K562 (cell line): ENCODE measurements at regions not wholly inside any gene's neighbourhood (a gene's known extent, or its start where the extent isn't known, plus 50 kb on each side); places are given as distances from the start of the nearest gene placed in this dataset.

Source experiments
- ATAC-seq: fragments of 200-7000 bp; cut with Tn5 transposase; 3 replicates; pipeline ENCODE4 v1.9.1; 2020; ENCODE audit warnings: moderate library complexity
- BruUV-seq: library from RNA; stranded (reverse); fragments of 400-500 nt; replicated peaks from 2 replicates; lab custom pipeline; 2021; lab: Mats Ljungman, UMichigan
- CTCF ChIA-PET: fragments of 300-600 bp; formaldehyde crosslinking; extraction: SDS; loops from one replicate; lab custom pipeline; 2021; ENCODE audit warnings: low intra/inter-chr PET ratio; lab: Yijun Ruan, JAX
- POLR2A ChIA-PET: fragments of 300-600, 350-650 bp; sonication (Branson Sonifier 250); formaldehyde crosslinking; extraction: SDS; loops from one replicate; lab custom pipeline; 2021; ENCODE audit warnings: antibody characterized with exemption, inconsistent platforms; lab: Yijun Ruan, JAX
- DNase-seq, 4 experiments: peaks; one replicate each; pipeline versions ENCODE4 v3.0.0 to v3.0.0-alpha.2; 2011 to 2018; ENCODE audit warnings: low spot score in 3 of 4, mixed read lengths in 3 of 4; ENCODE audit errors: extremely low read depth in 1 of 4
- FAIRE-seq: peaks from 2 replicates; lab custom pipeline; 2011; peaks lifted over from hg19 to GRCh38; lab: Jason Lieb, UNC
- H2AFZ ChIP-seq: 2 replicates; pipeline ENCODE4 v1.6.0; 2011; ENCODE audit warnings: low read depth, low read length, control low read depth, inconsistent platforms
- H3K27ac ChIP-seq: fragments of 200-600 bp; 3 replicates; pipeline ENCODE4 v1.8.0; 2011; ENCODE audit warnings: low read depth, mild to moderate bottlenecking, control low read depth, inconsistent platforms, low read length, moderate library complexity, mixed read lengths; ENCODE audit errors: extremely low read depth
- H3K27me3 ChIP-seq, 2 experiments: fragments of 300-600 bp in 1 of 2; 2 replicates in 1 of 2; 3 replicates in 1 of 2; pipeline versions ENCODE4 v1.6.0 to v1.8.0; 2011; ENCODE audit warnings: inconsistent platforms in 2 of 2, low read length in 2 of 2, mild to moderate bottlenecking in 1 of 2, mixed read lengths in 1 of 2, moderate library complexity in 1 of 2; ENCODE audit not compliant: control insufficient read depth in 2 of 2, insufficient read depth in 2 of 2
- H3K36me3 ChIP-seq: fragments of 300-600 bp; 3 replicates; pipeline ENCODE4 v1.8.0; 2011; ENCODE audit warnings: mild to moderate bottlenecking, low read length, inconsistent platforms; ENCODE audit not compliant: control insufficient read depth, insufficient read depth
- H3K4me1 ChIP-seq, 2 experiments: fragments of 200-600 bp in 1 of 2; replicated peaks in 1 of 2; 2 replicates in 1 of 2; 3 replicates in 1 of 2; pipeline versions ENCODE4 v1.5.1 to v1.8.0; 2011; ENCODE audit warnings: inconsistent platforms in 2 of 2, low read length in 2 of 2, mild to moderate bottlenecking in 1 of 2, mixed read lengths in 1 of 2, moderate library complexity in 1 of 2; ENCODE audit not compliant: control insufficient read depth in 2 of 2, insufficient read depth in 2 of 2
- H3K4me2 ChIP-seq: 2 replicates; pipeline ENCODE4 v1.6.1; 2011; ENCODE audit warnings: low read length, control low read depth, inconsistent platforms, mixed read lengths; ENCODE audit not compliant: insufficient read depth
- H3K4me3 ChIP-seq: fragments of 200-600 bp; sonication (generic), shearing (Covaris generic); 2 replicates; pipeline ENCODE4 v1.5.1; 2016; ENCODE audit warnings: control low read depth, inconsistent platforms
- H3K79me2 ChIP-seq: fragments of 200-600 bp; 3 replicates; pipeline ENCODE4 v1.8.0; 2011; ENCODE audit warnings: low read length, inconsistent platforms; ENCODE audit not compliant: control insufficient read depth, insufficient read depth
- H3K9ac ChIP-seq, 2 experiments: 2 replicates each; pipeline versions ENCODE4 v1.6.0 to v1.6.1; 2011; ENCODE audit warnings: low read depth in 2 of 2, low read length in 2 of 2, control low read depth in 1 of 2, inconsistent platforms in 1 of 2, mild to moderate bottlenecking in 1 of 2, mixed read lengths in 1 of 2; ENCODE audit not compliant: insufficient read depth in 1 of 2
- H3K9me1 ChIP-seq: one replicate; pipeline ENCODE4 v1.6.0; 2011; ENCODE audit warnings: inconsistent platforms, mild to moderate bottlenecking, low read length, moderate library complexity; ENCODE audit not compliant: control insufficient read depth, insufficient read depth
- H3K9me3 ChIP-seq: replicated peaks from 2 replicates; pipeline ENCODE4 v1.5.1; 2011; ENCODE audit warnings: low read depth, low read length, inconsistent platforms; ENCODE audit not compliant: control insufficient read depth, insufficient read depth
- H4K20me1 ChIP-seq: replicated peaks from 2 replicates; pipeline ENCODE4 v1.6.1; 2011; ENCODE audit warnings: low read length, inconsistent platforms, mixed read lengths; ENCODE audit not compliant: control insufficient read depth, insufficient read depth
- CREBBP ChIP-seq: IDR thresholded peaks from one replicate; pipeline ENCODE4 v1.6.1; 2012; ENCODE audit warnings: low read depth, mild to moderate bottlenecking, control low read depth, inconsistent platforms, low read length
- DMBX1 ChIP-seq: fragments of 250-450 bp; sonication (Bioruptor Pico); IDR thresholded peaks from 2 replicates; pipeline ENCODE4 v1.8.0; 2022; ENCODE audit warnings: inconsistent platforms, mild to moderate bottlenecking, moderate library complexity, borderline replicate concordance
- KDM5B ChIP-seq: fragments of 200-600 bp; sonication (generic); IDR thresholded peaks from 2 replicates; pipeline ENCODE4 v1.6.1; 2012; ENCODE audit warnings: low read depth, mild to moderate bottlenecking, moderate library complexity, low read length, control low read depth, inconsistent platforms; ENCODE audit not compliant: insufficient replicate concordance
- MAFK ChIP-seq: IDR thresholded peaks from 2 replicates; pipeline ENCODE4 v1.6.1; 2011; ENCODE audit warnings: low read length, improper control_type of control experiment
- NR2C1 ChIP-seq, 2 experiments: fragments of 450-650 bp; IDR thresholded peaks; 2 replicates each; pipeline ENCODE4 v1.6.1; 2017; ENCODE audit warnings: mild to moderate bottlenecking in 2 of 2, antibody characterized with exemption in 1 of 2, inconsistent platforms in 1 of 2, missing compliant biosample characterization in 1 of 2, missing genetic modification characterization in 1 of 2
- PCBP1 ChIP-seq: fragments of 200-400 bp; formaldehyde crosslinking; IDR thresholded peaks from 2 replicates; pipeline ENCODE4 v1.6.1; 2018; ENCODE audit warnings: mild to moderate bottlenecking, low read depth, low read length; ENCODE audit not compliant: poor library complexity, severe bottlenecking
- POLR3G ChIP-seq: IDR thresholded peaks from 2 replicates; pipeline ENCODE4 v1.6.1; 2011; ENCODE audit not compliant: insufficient read length, insufficient replicate concordance; ENCODE audit errors: extremely low read depth
- RBM22 ChIP-seq: fragments of 200-400 bp; formaldehyde crosslinking; IDR thresholded peaks from 2 replicates; pipeline ENCODE4 v1.6.1; 2018; ENCODE audit warnings: low read length, low read depth; ENCODE audit not compliant: poor library complexity, severe bottlenecking
- SETDB1 ChIP-seq: IDR thresholded peaks from one replicate; pipeline ENCODE4 v1.6.1; 2012; ENCODE audit warnings: low read length, control low read depth, inconsistent platforms
- SMARCA4 ChIP-seq: fragments of 450-650 bp; IDR thresholded peaks from 2 replicates; pipeline ENCODE4 v1.6.1; 2016
- SMARCA5 ChIP-seq: fragments of 450-650 bp; IDR thresholded peaks from 2 replicates; pipeline ENCODE4 v1.6.1; 2016
- SUPT5H ChIP-seq: fragments of 450-650 bp; IDR thresholded peaks from 2 replicates; pipeline ENCODE4 v1.6.1; 2016
- TAF15 ChIP-seq: fragments of 200-400 bp; formaldehyde crosslinking; IDR thresholded peaks from 2 replicates; pipeline ENCODE4 v1.6.1; 2017; ENCODE audit warnings: mild to moderate bottlenecking, low read depth, low read length, moderate library complexity
- TOE1 ChIP-seq, 2 experiments: fragments of 450-650 bp in 1 of 2; sonication (generic) in 1 of 2; formaldehyde crosslinking in 1 of 2; IDR thresholded peaks; 2 replicates each; pipeline versions ENCODE4 v1.7.1 to v1.8.0; 2016 to 2022; ENCODE audit warnings: borderline replicate concordance in 2 of 2, mild to moderate bottlenecking in 2 of 2, antibody characterized with exemption in 1 of 2, inconsistent platforms in 1 of 2, low read depth in 1 of 2, missing genetic modification reagents in 1 of 2, moderate library complexity in 1 of 2
- ZNF780A ChIP-seq: fragments of 250-450 bp; sonication (Bioruptor Pico); IDR thresholded peaks from 2 replicates; pipeline ENCODE4 v1.5.0; 2021; ENCODE audit warnings: mild to moderate bottlenecking
- WGBS: fragments of 100-300 bp; shearing (Covaris generic); methylation state at CpG from one replicate; pipeline ENCODE4 v1.1.6; 2016; ENCODE audit warnings: low coverage, mixed read lengths; ENCODE audit not compliant: insufficient coverage; ENCODE audit errors: missing lambda C conversion rate; 5-methylcytosine and 5-hydroxymethylcytosine counted together
- in situ Hi-C: fragments of 300-500 bp; cut with MboI; formaldehyde crosslinking; loops from 4 replicates; pipeline ENCODE4 v1.15.0; 2018; ENCODE audit warnings: inconsistent platforms, mixed read lengths
- intact Hi-C: fragments of 100-400 bp; cut with micrococcal nuclease; formaldehyde crosslinking; loops from 2 replicates; pipeline ENCODE4 v1.14.2; 2022
- TF ChIP-seq, protein P1 (sequence below): fragments of 450-650 bp; IDR thresholded peaks from 2 replicates; pipeline ENCODE4 v1.6.1; 2017; ENCODE audit warnings: antibody characterized with exemption

DNA sequence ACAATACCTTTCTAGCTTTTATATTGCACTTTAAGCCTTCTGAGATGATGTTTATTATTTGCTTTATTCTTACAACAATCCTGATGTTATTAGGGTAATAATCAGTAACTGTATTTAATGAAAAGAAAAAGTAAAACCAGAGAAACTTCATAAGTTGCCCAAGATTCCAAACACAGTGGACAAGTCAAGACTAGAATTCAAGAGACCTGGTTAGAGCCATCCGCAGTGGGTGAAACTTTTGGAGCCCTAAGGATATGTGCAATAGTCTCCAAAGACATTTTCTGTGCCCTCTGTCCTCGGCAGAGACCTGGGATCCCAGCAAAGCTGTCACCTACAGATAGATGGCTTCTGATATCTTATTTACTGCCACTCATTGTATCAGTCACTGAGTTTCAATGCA, 106.8 kb upstream of the DPT start:
- POLR2A ChIA-PET, result no interaction called here
- H3K79me2 ChIP-seq, result no peaks in the 10 kb centered on the region
- no TSS peak for BruUV-seq
- no peaks in the 10 kb centered on the region for H3K36me3 ChIP-seq
- H3K9ac ChIP-seq, result no peak overlapping the region
- ATAC-seq (no peak), FAIRE-seq (no peak), DNase-seq (no peak)
- no peaks in the 10 kb centered on the region for H3K9me1 ChIP-seq
- 0% methylated on average over 2 of the region's 2 CpGs for WGBS
- no peaks in the 10 kb centered on the region for H3K9me3 ChIP-seq
- no peak overlapping the region for H3K4me2 ChIP-seq
- in situ Hi-C loops (no loop called here), intact Hi-C loops (no loop called here)
- H3K27me3 ChIP-seq, result no peaks in the 10 kb centered on the region; a peak in 1 of 5 replicates
- CTCF ChIA-PET, result no interaction called here
- TF ChIP-seq POLR3G, result no peak
- TF ChIP-seq KDM5B, result no peak
- no peak for TF ChIP-seq PCBP1
- no peak for TF ChIP-seq SMARCA4
- TF ChIP-seq, protein P1, sequence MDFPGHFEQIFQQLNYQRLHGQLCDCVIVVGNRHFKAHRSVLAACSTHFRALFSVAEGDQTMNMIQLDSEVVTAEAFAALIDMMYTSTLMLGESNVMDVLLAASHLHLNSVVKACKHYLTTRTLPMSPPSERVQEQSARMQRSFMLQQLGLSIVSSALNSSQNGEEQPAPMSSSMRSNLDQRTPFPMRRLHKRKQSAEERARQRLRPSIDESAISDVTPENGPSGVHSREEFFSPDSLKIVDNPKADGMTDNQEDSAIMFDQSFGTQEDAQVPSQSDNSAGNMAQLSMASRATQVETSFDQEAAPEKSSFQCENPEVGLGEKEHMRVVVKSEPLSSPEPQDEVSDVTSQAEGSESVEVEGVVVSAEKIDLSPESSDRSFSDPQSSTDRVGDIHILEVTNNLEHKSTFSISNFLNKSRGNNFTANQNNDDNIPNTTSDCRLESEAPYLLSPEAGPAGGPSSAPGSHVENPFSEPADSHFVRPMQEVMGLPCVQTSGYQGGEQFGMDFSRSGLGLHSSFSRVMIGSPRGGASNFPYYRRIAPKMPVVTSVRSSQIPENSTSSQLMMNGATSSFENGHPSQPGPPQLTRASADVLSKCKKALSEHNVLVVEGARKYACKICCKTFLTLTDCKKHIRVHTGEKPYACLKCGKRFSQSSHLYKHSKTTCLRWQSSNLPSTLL, result no peak
- TF ChIP-seq TOE1 (IDR thresholded peaks at IDR 0.05; ENCODE audit: borderline replicate concordance), result no peak
- TF ChIP-seq TOE1 (CRISPR knock-in tag; IDR thresholded peaks at IDR 0.05; ENCODE audit: borderline replicate concordance, low read depth), result no peak
- TF ChIP-seq SMARCA5, result no peak
- no peak for TF ChIP-seq MAFK
- no peak for TF ChIP-seq SETDB1
- no peak for TF ChIP-seq RBM22
- TF ChIP-seq CREBBP, result no peak
- TF ChIP-seq NR2C1 (IDR thresholded peaks at IDR 0.05), result no peak
- TF ChIP-seq NR2C1 (tag; IDR thresholded peaks at IDR 0.05), result no peak
- no peak for TF ChIP-seq SUPT5H
- TF ChIP-seq ZNF780A (CRISPR knock-in tag), result no peak
- no peak for TF ChIP-seq TAF15
- TF ChIP-seq DMBX1, result no peak
- no peak overlapping the region for H3K27ac ChIP-seq
- H3K4me1 ChIP-seq, result no peaks in the 10 kb centered on the region
- H3K4me3 ChIP-seq, result no peak overlapping the region
- no peak overlapping the region for H2AFZ ChIP-seq
- no peaks in the 10 kb centered on the region for H4K20me1 ChIP-seq
